GM18502 (cell line): ENCODE measurements at regions not wholly inside any gene's neighbourhood (a gene's known extent, or its start where the extent isn't known, plus 50 kb on each side); places are given as distances from the start of the nearest gene placed in this dataset.

Source experiments
- ATAC-seq: cut with Tn5 transposase; IDR thresholded peaks from one replicate; pipeline ENCODE4 v1.9.1; 2021; ENCODE audit warnings: mild to moderate bottlenecking; ENCODE audit not compliant: unreplicated experiment, poor library complexity

DNA sequence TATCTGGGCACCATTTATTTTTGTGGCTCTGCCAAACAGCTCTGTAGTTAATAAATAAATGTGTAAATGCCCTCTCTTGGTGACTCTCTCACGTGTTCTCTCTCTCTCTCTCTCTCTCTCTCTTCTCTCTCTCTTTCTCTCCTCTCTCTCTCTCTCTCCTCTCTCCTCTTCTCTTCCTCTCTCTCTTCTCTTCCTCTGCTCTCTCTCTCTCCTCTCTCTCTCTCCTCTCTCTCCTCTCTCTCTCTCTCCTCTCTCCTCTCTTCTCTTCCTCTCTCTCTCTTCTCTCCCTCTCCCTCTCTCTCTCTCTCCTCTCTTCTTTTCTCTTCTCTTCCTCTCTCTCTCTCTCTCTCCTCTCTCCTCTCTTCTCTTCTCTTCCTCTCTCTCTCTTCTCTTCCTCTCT, 145.8 kb upstream of the TMEM72 start:
- no peak for ATAC-seq

DNA sequence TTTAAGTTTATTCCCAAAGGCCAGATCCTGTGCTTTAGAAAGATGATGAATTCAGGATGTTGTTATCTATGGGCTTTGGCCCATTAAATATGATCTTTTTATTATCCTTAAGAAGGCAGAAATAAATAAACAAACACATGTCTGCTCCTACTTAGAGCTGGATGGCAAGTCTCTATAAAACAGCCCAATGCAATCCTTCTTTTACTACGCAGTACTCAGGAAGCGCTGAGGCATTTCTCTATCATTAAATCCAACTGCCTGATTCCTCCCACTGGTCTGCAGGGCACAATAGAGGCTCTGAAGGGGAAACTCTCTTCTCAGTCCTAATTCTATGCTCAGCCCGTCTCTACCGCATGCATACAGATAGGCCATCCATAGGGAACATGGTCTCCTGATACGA, 144.5 kb upstream of the TMEM72 start:
- ATAC-seq, result no peak

DNA sequence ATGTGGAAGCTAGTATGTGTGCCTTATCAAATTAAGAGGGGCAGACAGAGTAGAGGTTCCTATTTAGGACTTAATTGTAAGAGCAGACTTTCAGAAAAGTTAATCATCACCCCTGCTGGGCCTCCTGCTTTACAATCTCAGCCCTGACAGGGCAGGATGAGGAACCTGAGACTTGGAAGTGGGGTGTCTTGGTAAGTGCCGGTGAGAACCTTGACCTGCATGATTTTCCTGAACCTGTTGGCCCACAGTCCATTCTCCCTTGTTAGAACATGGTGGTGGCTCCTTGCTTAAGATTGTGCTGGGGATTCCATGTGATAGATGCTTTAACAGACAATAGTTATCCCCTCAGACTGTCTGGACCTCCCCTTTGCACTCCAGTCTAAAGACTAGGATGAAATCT, 141.7 kb upstream of the TMEM72 start:
- ATAC-seq, result no peak

DNA sequence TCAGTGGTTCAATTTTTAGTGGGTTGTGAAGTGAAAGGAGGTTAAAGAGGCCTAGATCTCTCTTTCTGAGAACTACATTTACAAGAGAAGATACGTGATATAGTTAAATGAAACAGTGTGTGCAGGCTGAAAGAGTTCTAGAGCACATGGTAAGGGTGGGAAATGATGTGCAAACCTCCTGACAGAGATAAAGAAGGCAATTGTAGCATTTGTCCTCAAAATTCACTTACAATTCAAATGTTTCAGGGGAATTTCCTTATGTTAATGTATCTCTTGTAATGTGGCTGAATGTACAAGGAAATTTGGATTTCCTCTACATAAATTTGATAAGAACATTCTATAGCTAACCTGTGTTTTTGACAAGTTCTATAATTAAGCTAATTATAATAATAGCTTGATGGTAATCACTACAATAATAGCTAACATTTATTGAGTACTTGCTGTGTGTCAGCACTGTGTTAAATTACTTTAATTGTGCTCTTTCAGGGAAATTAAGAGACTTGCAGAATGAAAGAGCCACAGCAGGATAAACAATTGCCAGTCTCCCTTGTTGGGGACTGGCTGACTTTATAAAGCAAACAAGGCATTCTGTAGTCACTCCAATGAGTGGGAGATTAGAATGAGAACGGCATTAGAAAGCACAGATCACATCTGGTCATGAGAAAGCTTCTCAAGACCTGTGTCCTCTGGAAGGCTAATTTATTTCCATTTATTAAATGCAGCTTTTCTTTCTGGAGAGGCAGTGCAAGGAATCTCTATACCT, 139.7 kb upstream of the TMEM72 start:
- no peak for ATAC-seq

DNA sequence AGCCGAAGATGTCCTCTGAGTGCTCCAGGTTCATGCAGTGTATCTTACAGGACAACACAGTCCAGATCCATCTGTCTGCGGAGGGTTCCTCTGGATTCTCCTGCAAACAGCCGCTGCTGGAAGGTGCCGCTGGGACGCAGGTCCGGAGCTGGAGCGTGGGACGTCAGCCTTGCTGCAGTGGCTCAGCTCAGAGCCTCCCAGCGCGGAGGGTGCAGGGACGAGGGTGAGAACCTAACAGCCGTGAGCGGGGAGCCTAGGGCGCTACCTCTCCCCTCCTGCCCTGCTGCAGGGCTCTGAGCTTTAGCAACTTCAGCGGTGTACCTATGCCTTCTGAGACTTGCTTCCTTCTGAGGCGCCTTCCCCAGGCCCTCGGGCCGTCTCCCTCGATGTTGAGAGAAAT, 137.6 kb upstream of the TMEM72 start:
- ATAC-seq, result no peak

DNA sequence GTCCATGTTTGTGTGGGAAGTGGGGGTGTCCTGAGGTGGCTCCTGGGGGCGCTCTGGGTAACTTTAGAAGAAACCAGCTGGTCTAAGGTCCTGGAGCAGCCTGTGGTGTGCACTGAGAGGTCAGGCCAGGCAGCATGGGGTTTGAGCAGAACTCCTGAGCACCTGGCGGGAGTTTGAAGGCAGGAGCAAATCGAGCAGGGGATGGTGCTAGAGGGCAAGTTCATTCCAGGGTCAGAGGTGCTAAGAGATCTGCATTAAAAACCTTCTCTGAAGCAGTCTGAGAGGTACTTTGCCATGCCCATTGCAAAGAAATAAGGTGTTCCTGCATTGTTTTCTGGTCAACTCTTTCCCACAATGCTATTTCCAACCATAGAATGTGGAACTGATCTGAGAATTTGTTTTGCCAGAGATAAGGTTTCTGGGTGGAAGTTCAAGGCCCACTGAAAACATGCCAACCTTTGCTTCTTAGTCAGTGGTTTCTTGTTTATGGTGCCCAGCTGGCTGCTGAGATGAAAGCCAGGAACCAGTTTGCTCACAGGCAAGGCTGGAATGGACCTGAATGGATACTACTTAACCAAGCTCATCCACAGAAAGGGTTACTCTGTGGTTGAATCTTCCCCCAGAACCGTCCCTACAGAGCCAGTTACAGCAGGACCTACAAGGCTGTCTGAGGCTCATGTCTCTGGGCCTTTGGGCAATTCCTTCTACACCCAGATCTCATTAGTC, 136.3 kb upstream of the TMEM72 start:
- ATAC-seq, result no peak

DNA sequence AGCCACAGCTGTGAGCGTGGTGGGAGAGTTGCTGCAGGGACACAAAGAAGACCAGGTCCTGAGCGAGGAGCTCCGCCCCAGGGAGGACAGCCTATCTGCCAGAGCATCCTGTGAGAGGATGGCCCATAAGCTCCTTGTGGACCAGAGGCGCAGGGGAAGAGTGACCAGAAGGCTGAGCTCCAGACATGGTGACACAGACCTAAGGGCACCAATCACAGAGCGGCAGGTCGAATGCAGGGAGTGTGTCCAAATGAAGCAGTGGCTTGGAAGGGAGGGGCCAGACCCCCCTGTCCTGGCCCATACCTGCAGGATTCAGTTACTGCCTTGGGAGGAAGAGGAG, 135.8 kb upstream of the TMEM72 start:
- no peak for ATAC-seq

DNA sequence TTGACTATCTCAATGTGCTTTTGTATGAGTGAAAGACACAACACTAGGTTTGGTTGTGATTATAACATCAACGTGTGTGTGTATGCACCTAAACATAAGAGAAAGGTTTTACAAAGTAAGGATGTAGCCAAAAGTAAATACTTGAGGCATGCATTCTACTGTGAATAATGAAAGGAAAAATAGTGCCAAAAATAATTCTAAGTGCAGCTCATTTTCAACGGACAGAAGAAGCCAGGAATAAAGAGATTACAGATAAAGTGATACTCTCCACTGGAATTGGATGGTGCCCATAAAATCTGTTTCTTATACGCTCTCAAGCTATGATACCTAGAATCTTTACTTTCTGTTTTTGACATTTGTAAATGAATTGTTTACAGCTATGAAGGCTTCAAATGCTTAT, 135.0 kb upstream of the TMEM72 start:
- no peak for ATAC-seq

DNA sequence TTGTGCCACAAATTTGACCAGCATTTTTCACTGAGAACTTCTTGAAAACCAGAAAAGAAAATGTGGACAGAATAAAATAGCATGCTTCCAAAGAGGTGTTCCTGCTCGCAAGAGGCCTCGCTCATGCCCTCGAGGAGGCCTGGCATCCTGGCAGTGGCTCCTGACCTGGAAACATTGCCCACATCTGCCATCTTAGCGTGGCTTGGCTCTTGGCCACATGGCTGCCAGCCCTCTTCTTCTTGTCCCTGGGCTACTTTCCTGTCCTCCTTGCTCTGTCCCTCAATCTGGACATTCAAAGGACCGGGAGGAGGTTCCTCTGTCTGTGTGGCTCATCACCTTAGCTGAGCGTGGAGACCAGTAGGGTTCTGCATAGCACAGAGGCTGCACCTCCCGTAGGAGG, 131.6 kb upstream of the TMEM72 start:
- ATAC-seq, result no peak

DNA sequence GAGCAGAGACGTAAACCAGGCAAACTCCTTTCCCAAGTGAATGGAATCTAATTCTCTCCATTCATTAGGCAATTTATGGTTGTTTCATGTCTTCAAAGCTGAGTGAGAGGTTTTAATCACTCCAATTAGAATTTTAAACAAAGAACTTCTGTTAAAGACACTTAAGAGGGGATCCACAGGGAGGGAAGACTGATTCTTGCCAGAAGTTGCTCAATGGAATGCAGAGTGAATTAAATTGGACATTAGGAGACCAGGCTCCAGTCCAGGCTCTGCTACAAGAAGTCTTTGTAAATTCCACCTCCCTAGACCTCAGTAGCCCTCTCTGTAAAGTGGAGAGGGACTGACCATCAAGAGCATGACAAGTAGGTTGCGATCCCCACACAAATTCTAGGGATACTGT, 130.7 kb upstream of the TMEM72 start:
- no peak for ATAC-seq

DNA sequence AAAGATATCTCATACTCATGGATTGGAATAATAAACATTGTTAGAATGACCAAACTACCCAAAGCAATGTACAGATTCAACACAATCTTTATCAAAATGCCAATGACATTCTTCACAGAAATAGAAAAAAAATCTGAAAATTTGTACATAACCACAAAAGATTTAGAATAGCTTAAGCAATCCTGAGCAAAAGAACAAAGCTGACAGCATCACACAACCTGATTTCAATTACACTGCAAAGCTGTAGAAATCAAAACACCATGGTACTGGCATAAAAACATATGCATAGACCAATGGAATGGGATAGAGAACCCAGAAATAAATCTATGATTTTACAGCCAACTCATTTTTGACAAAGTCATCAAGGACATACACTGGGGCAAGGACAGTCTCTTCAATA, 130.0 kb upstream of the TMEM72 start:
- ATAC-seq, result no peak

DNA sequence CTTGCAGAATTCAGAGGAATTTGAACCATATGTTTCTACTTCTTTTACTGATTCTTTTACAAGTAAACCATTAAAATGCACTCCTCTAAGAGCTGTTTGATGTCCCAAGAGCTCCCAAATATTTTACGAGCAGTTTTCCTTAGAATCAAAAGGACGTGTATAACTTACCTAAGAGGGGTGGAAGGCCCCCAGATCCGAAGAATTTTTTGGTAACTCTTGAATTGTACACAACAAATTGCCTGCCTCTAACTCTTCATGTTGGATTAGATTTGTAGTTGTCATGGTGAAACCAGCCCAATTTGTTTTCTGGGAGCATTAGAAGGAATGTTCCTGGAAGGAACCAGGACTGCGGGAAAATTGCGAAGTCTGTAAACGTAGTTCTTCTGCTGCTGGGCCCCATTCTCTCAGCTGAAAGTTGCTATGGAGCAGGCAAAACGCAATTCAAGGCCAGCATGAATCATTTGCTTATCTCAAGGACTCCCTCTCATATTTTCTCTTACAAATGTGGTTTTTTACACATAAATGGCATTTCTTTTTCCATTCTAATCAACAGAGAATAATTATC, 124.8 kb upstream of the TMEM72 start:
- no peak for ATAC-seq

DNA sequence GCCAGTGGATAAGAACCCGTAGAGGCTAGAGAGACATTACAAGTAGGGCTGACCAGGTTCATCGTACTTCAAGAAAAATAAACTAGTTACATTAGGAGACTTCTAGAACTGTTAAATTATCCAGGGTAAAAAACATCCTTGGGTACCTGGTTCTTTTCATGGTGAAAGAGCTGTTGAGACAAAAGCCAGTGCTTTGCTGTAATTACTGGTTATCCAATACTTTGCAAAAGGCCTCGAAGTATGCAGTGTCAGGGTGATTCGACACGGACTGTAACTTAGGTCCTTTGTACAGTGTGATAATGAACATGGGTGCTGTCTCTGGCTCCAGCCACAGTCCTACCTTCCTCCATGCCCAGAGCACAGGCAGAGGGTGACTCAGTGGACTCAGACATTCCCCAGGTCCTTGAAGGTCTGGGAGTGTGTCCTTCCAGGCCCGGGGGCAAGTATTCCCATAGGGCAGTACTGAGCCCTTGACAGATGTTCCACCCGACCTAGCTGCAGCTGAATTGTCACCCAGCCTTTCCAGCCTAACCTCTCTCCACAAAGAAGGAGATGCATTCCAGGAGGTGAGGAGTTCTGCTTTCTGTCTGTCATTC, 123.6 kb upstream of the TMEM72 start:
- ATAC-seq, result no peak

DNA sequence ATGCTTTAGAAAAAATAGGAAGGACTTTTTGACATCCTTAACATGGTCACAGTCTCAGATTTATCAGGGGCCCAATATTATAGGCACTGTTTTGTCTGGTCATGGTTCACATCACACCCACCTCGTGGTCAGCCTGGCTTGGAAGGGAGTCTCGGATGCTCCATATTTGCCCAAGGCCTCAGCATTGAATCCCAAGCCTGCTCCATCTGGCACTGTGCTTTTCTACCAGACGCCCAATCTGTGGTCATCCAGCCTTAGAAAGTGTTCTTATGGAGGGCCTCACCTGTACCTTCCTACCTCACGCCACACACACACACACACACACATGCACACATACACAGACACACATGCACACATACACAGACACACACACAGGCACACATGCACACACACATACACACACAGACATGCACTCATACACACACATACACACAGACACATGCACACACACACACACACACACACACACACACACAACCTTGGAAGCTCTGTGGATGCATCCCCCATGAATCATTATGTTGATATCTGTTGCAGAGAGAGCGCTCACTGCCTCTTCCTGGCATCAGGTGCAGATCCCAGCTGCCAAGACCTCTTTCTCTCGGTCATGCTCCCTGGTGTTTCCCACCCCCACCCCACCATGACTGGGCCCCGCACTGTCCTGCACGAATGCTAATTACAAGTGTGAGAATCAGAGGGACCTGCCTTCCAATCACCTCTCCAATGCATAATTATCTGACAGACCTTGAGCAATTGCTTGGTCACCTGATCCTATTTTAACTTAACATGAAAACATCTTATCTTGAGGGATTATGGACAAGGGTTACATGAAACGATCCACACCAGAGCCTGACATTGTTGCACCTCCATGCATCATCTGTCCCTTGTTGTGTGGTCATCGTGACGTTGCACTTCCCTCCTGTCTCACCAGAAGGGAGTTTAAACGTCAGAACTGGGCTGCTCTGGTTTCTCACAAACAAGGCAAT, 122.7 kb upstream of the TMEM72 start:
- ATAC-seq, result no peak

DNA sequence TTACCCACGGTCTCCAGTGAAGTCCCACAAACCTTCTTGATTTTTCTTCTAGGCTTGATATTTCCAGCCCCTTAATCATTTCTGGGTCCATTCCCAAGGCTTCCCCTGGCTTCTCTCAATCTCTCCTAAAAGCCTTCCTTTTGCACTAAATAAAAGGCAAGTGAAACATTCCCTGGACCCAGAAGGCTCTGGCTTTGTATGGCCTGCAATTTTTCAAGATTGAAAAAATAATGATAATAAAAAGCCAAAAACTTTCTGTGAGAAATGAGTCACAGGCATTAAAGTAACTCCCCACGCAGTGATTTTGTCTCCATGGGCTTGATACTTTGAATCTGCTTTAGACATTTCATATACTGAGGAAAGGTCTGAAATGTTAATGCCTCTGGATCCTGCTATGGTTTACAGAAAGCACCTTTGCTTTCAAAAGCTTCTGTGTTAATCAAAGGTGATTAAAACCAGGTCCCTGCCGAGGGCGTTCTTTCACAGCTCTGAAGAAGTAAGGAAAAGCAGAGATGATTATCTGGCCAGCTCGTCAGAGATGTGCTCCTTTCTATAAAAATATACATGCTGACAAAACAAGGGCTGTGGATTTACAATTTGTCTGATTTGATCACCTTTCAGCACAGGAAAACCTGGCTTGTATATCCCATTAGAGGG, 118.9 kb upstream of the TMEM72 start:
- no peak for ATAC-seq

DNA sequence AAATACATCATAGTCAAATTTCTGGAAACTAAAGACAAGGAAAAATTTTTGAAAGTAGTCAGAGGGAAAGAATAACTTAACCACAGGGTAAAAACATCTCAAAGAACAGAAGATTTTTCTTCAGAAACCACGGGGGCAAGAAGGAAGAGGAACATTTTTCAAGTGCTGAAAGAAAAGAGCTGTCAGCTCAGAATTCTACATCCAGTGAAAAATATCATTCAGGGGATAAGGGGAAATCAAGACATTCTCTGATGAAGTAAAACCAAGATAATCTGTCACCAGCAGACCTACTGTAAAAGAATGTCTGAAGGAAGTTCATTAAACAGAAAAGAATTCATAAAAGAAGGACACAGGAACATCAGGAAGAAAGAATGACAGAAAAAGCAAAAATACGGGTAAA, 111.2 kb upstream of the TMEM72 start:
- no peak for ATAC-seq

DNA sequence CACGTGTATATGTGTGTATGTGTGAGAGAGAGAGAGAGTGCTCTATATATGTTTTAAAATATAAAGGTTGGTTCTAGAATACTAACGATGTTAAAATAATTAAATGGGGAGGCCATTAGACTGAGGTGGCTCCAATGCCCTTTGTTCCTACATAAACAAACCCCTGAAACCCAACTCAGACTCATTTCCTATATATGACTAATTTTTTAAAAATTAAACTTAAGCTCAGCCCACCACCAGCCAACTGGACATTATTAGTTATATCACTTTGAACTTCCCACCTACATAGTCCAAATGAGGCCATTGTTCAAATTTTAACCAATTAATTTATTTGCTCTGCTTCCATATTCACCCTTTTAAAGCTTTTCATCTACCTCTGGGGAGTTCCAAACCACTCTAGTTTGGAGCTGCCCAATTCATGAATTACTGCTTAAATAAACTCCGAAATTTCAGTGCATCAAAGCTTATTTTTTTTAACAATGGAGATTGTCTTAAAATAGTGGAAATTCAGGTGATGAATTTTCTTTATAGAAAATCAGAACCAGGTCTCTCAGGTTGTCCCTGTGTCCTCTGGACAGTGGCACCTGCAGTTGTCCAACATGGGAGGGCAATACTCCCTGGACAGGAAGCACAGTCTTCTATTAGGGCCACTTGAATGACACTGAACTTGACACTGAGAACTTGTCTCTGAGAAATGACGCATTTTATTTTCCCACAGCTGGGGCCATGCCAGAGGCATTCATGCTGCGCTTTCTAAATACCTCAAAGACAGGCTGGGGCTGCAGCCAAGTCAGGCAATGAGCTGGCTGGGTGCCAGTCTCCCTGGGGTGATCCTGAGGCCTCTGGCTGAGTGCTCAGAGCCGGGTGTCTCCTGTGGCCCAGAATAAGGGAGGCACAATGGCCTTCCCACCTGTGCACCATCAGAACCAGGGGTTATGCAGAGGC, 109.5 kb upstream of the TMEM72 start:
- ATAC-seq, result no peak

DNA sequence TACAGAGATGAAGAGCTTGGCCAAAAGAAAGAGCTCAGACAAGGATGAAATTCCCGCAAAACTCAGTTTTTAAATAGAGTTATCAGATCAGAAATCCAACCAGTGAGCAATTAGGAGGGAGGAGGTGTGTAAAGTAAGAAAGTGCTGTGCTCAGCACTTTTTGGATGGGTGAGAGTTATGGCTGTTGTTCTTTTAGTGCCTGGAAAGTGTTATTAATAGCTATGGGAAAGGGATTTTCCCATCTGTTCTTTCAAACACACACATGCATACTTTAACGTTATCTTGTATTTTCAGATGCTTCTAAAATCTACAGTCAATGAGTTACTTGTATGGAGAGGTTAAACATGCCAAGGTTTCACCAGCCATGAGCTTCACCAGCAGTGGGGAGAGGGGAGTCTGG, 107.3 kb upstream of the TMEM72 start:
- ATAC-seq, result no peak

DNA sequence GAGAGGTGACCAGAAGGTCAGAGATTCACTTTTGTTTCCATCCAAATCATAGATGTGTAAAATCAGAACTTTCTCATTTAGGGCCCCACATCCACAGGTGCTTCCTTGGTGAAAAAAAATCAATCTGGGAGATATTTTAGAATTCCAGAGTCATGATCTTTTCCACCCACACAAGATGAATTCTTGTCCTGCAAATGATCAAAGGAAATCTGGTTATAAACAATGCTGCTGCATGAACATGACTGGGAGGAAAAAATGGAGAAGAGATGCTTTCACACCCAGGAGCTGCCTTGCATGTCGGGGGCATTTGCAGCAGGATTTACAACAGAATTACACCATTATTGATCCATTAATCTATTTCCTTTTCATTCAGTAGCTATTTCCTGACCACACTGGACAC, 106.5 kb upstream of the TMEM72 start:
- no peak for ATAC-seq
